ENCODE measurements at regions not wholly inside any gene's neighbourhood (a gene's known extent, or its start where the extent isn't known, plus 50 kb on each side); places are given as distances from the start of the nearest gene placed in this dataset.

DNA sequence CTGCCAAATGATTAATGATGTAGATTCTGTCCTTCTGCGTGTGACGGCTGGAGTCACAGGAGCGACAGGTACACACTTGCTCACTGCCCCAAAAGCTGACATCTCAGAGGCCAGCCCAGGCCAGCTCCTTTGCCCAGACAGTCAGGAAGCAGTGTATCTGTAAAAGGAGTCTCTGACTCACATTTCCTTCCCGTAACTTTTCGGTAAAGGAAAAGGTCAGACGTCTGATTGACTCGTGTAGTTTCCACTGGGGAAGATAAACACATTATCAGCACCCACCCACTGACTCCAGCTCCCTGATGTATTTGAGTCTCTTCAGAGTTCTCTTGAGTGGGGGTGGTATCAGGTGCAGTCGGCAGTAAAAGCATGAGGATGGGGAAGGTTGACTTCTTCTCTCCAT is 64.4 kb upstream of the WWC1 start:
- Histone ChIP-seq H4K20me1 (ENCODE audit: insufficient read depth, low read length) (no peaks in the 10 kb centered on the region), H3K4me2 (ENCODE audit: low read length) (no peak overlapping the region), H3K9me3 (ENCODE audit: low read length) (no peaks in the 10 kb centered on the region), H3K79me2 (ENCODE audit: insufficient read depth, low read depth, low read length) (no peaks in the 10 kb centered on the region), H2AFZ (ENCODE audit: low read length) (no peak overlapping the region), H3K4me3 (ENCODE audit: low read depth, low read length, poor library complexity, severe bottlenecking) (no peak overlapping the region), H3K4me1 (ENCODE audit: insufficient read depth, low read length, poor library complexity, severe bottlenecking) (no peaks in the 10 kb centered on the region), H3K27ac (ENCODE audit: low read depth, low read length, poor library complexity, severe bottlenecking) (no peak overlapping the region), H3K36me3 (ENCODE audit: insufficient read depth, low read length) (no peaks in the 10 kb centered on the region), H3K9me2 (ENCODE audit: insufficient read depth, low read length) (no peaks in the 10 kb centered on the region)
- no TSS peak for BruUV-seq (replicated peaks)
- no peak for DNase-seq (ENCODE audit: low spot score)
- CTCF ChIA-PET (ENCODE audit: unreplicated experiment): no interaction called here
- POLR2A ChIA-PET: interaction anchor here (0.5 kb wide), 1 partner anchor 178 kb away, joined by 7 read pairs; no protein-coding TSS in a partner anchor
- no peak for TF ChIP-seq EZH2phosphoT487 (IDR thresholded peaks at IDR 0.05; ENCODE audit: borderline replicate concordance, low read depth, low read length)
- TF ChIP-seq, protein P1, sequence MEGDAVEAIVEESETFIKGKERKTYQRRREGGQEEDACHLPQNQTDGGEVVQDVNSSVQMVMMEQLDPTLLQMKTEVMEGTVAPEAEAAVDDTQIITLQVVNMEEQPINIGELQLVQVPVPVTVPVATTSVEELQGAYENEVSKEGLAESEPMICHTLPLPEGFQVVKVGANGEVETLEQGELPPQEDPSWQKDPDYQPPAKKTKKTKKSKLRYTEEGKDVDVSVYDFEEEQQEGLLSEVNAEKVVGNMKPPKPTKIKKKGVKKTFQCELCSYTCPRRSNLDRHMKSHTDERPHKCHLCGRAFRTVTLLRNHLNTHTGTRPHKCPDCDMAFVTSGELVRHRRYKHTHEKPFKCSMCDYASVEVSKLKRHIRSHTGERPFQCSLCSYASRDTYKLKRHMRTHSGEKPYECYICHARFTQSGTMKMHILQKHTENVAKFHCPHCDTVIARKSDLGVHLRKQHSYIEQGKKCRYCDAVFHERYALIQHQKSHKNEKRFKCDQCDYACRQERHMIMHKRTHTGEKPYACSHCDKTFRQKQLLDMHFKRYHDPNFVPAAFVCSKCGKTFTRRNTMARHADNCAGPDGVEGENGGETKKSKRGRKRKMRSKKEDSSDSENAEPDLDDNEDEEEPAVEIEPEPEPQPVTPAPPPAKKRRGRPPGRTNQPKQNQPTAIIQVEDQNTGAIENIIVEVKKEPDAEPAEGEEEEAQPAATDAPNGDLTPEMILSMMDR (conservative IDR thresholded peaks at IDR 0.05; ENCODE audit: low read length): no peak
- intact Hi-C loops (cut with micrococcal nuclease; ENCODE audit: unreplicated experiment): no loop called here

DNA sequence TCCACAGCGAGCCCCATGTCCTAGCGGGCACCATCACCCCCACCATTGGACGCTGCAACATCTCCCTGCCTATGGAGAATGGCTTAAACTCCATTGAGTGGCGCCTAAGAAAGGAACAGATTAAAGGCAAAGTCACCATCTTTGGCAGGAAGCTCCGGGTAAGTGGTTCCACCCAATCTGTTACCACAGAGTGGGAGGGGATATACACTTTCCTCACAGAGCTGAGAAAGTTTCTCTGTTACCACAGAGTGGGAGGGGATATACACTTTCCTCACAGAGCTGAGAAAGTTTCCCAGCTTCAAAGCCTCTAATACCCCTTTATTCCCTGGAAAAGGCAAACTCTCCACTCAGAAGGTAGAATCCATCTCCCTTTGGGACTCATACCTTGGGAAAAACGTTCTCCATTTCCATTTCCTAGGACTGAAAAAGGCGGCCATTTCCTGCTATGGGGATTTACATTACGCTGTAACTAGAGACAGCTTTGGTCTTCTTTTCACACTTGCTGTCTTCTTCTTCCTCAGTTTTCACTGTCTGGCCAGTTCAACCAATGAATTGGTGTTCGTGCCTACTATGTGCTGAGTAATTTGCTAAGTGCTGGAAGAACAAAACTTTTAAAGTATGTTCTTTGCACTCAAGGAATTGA is 63.4 kb upstream of the WWC1 start:
- Histone ChIP-seq H3K4me3 (ENCODE audit: low read depth, low read length, poor library complexity, severe bottlenecking) (no peak overlapping the region), H3K36me3 (ENCODE audit: insufficient read depth, low read length) (no peaks in the 10 kb centered on the region), H3K4me1 (ENCODE audit: insufficient read depth, low read length, poor library complexity, severe bottlenecking) (no peaks in the 10 kb centered on the region), H3K9me2 (ENCODE audit: insufficient read depth, low read length) (no peaks in the 10 kb centered on the region), H3K9me3 (ENCODE audit: low read length) (no peaks in the 10 kb centered on the region), H3K79me2 (ENCODE audit: insufficient read depth, low read depth, low read length) (no peaks in the 10 kb centered on the region), H3K4me2 (ENCODE audit: low read length) (no peak overlapping the region), H4K20me1 (ENCODE audit: insufficient read depth, low read length) (no peaks in the 10 kb centered on the region), H2AFZ (ENCODE audit: low read length) (no peak overlapping the region), H3K27ac (ENCODE audit: low read depth, low read length, poor library complexity, severe bottlenecking) (no peak overlapping the region)
- TF ChIP-seq, protein P1 (conservative IDR thresholded peaks at IDR 0.05; ENCODE audit: low read length): no peak
- BruUV-seq (replicated peaks): no TSS peak
- ChIA-PET CTCF (ENCODE audit: unreplicated experiment) (no interaction called here), POLR2A (interaction anchor here (0.5 to 0.6 kb wide), 3 partner anchors 29 to 571 kb away, joined by 3 read pairs; no protein-coding TSS in a partner anchor)
- intact Hi-C loops (cut with micrococcal nuclease; ENCODE audit: unreplicated experiment): no loop called here
- no peak for DNase-seq (ENCODE audit: low spot score)

DNA sequence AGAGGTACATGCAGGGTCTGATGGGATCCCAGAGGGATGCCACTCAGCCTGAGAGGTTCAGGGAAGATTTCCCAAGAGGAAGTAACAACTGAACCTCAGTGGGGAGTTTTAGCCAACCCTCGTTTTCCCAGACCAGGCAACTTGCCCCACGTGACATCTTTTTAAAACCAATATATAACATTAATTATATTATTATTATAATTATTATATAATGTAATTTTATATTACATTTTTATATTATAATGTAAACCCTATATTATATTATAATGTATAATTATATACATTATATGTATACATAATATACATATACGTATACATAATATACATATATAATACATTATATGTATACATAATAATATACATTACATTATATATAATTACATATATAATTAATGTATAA is 62.8 kb upstream of the WWC1 start:
- Histone ChIP-seq H3K36me3 (ENCODE audit: insufficient read depth, low read length) (no peaks in the 10 kb centered on the region), H3K79me2 (ENCODE audit: insufficient read depth, low read depth, low read length) (no peaks in the 10 kb centered on the region), H3K4me3 (ENCODE audit: low read depth, low read length, poor library complexity, severe bottlenecking) (no peak overlapping the region), H2AFZ (ENCODE audit: low read length) (no peak overlapping the region), H3K4me1 (ENCODE audit: insufficient read depth, low read length, poor library complexity, severe bottlenecking) (no peaks in the 10 kb centered on the region), H3K27ac (ENCODE audit: low read depth, low read length, poor library complexity, severe bottlenecking) (no peak overlapping the region), H3K9me3 (ENCODE audit: low read length) (no peaks in the 10 kb centered on the region), H3K9me2 (ENCODE audit: insufficient read depth, low read length) (no peaks in the 10 kb centered on the region), H3K4me2 (ENCODE audit: low read length) (no peak overlapping the region), H4K20me1 (ENCODE audit: insufficient read depth, low read length) (no peaks in the 10 kb centered on the region)
- intact Hi-C loops (cut with micrococcal nuclease; ENCODE audit: unreplicated experiment): no loop called here
- no peak for DNase-seq (ENCODE audit: low spot score)
- BruUV-seq (replicated peaks): no TSS peak
- TF ChIP-seq EZH2phosphoT487 (IDR thresholded peaks at IDR 0.05; ENCODE audit: borderline replicate concordance, low read depth, low read length): no peak
- TF ChIP-seq, protein P1 (conservative IDR thresholded peaks at IDR 0.05; ENCODE audit: low read length): no peak
- POLR2A ChIA-PET: no interaction called here
- CTCF ChIA-PET (ENCODE audit: unreplicated experiment): no interaction called here
